ENCODE measurements at regions not wholly inside any gene's neighbourhood (a gene's known extent, or its start where the extent isn't known, plus 50 kb on each side); places are given as distances from the start of the nearest gene placed in this dataset.

- H3K36me3 Mint-ChIP-seq (ENCODE audit: insufficient read depth, unreplicated experiment) = no peaks in the 10 kb centered on the region
- intact Hi-C loops (cut with micrococcal nuclease) = no loop called here
- no peak for DNase-seq (ENCODE audit: unreplicated experiment)
- TF ChIP-seq, protein P1, sequence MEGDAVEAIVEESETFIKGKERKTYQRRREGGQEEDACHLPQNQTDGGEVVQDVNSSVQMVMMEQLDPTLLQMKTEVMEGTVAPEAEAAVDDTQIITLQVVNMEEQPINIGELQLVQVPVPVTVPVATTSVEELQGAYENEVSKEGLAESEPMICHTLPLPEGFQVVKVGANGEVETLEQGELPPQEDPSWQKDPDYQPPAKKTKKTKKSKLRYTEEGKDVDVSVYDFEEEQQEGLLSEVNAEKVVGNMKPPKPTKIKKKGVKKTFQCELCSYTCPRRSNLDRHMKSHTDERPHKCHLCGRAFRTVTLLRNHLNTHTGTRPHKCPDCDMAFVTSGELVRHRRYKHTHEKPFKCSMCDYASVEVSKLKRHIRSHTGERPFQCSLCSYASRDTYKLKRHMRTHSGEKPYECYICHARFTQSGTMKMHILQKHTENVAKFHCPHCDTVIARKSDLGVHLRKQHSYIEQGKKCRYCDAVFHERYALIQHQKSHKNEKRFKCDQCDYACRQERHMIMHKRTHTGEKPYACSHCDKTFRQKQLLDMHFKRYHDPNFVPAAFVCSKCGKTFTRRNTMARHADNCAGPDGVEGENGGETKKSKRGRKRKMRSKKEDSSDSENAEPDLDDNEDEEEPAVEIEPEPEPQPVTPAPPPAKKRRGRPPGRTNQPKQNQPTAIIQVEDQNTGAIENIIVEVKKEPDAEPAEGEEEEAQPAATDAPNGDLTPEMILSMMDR (IDR thresholded peaks at IDR 0.05; ENCODE audit: unreplicated experiment) = no peak
- CTCF ChIA-PET = interaction anchor here (0.8 kb wide), 1 partner anchor 552 kb away, joined by 4 read pairs; no protein-coding TSS in a partner anchor
- no peaks in the 10 kb centered on the region for H3K4me1 Mint-ChIP-seq (ENCODE audit: insufficient read depth, unreplicated experiment)
- POLR2A ChIA-PET = interaction anchor here (0.6 kb wide), 1 partner anchor 19 kb away, joined by 4 read pairs; no protein-coding TSS in a partner anchor
- no TSS peak for BruUV-seq (replicated peaks)
- no peak overlapping the region for H3K27ac Mint-ChIP-seq (ENCODE audit: low read depth, unreplicated experiment)
- no peaks in the 10 kb centered on the region for H3K9me3 Mint-ChIP-seq (ENCODE audit: unreplicated experiment)
- H3K27me3 Mint-ChIP-seq (ENCODE audit: insufficient read depth, unreplicated experiment) = no peaks in the 10 kb centered on the region
- no peak overlapping the region for H3K4me3 Mint-ChIP-seq (ENCODE audit: unreplicated experiment)
Observed at GRCh38 chr4:31130930-31131329, 410.8 kb downstream of the PCDH7 start.

DNA sequence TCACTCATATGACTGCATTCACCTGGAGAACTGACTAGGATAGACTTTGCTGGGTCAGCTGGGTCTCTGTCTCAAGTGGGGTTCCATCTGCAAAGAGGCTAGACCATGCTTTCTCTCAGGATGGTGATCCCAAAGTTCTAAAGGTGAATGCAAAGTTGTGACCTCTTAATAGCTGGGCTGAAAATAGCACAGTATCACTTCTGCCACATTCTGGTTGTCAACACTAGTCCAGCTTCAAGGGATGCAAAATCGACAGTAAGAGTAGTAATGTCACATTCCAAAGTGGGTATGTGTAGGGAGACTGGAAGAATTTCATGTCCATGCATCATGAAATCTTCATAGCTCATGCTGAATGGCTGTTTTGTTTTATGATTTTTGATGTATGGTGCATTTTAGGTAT lies 414.6 kb downstream of the PCDH7 start:
- no peaks in the 10 kb centered on the region for H3K9me3 Mint-ChIP-seq (ENCODE audit: unreplicated experiment)
- TF ChIP-seq, protein P1 (IDR thresholded peaks at IDR 0.05; ENCODE audit: unreplicated experiment) = no peak
- CTCF ChIA-PET = interaction anchor here (0.7 kb wide), 1 partner anchor 409 kb away, joined by 3 read pairs; no protein-coding TSS in a partner anchor
- POLR2A ChIA-PET = interaction anchor here (0.9 kb wide), 1 partner anchor 17 kb away, joined by 3 read pairs; no protein-coding TSS in a partner anchor
- H3K27me3 Mint-ChIP-seq (ENCODE audit: insufficient read depth, unreplicated experiment) = no peaks in the 10 kb centered on the region
- intact Hi-C loops (cut with micrococcal nuclease) = no loop called here
- no peak overlapping the region for H3K27ac Mint-ChIP-seq (ENCODE audit: low read depth, unreplicated experiment)
- no TSS peak for BruUV-seq (replicated peaks)
- no peaks in the 10 kb centered on the region for H3K4me1 Mint-ChIP-seq (ENCODE audit: insufficient read depth, unreplicated experiment)
- no peak overlapping the region for H3K4me3 Mint-ChIP-seq (ENCODE audit: unreplicated experiment)
- no peaks in the 10 kb centered on the region for H3K36me3 Mint-ChIP-seq (ENCODE audit: insufficient read depth, unreplicated experiment)
- DNase-seq (ENCODE audit: unreplicated experiment) = no peak

GRCh38 chr4:31139767-31140166 lies 419.6 kb downstream of the PCDH7 start:
- H3K9me3 Mint-ChIP-seq (ENCODE audit: unreplicated experiment) = no peaks in the 10 kb centered on the region
- H3K36me3 Mint-ChIP-seq (ENCODE audit: insufficient read depth, unreplicated experiment) = no peaks in the 10 kb centered on the region
- POLR2A ChIA-PET = interaction anchor here (0.6 kb wide), 1 partner anchor 1712 kb away, joined by 3 read pairs; no protein-coding TSS in a partner anchor
- intact Hi-C loops (cut with micrococcal nuclease) = no loop called here
- no peak overlapping the region for H3K27ac Mint-ChIP-seq (ENCODE audit: low read depth, unreplicated experiment)
- no peaks in the 10 kb centered on the region for H3K27me3 Mint-ChIP-seq (ENCODE audit: insufficient read depth, unreplicated experiment)
- CTCF ChIA-PET = interaction anchor here (0.6 kb wide), 1 partner anchor 222 kb away, joined by 4 read pairs; no protein-coding TSS in a partner anchor
- H3K4me3 Mint-ChIP-seq (ENCODE audit: unreplicated experiment) = no peak overlapping the region
- TF ChIP-seq, protein P1 (IDR thresholded peaks at IDR 0.05; ENCODE audit: unreplicated experiment) = no peak
- DNase-seq (ENCODE audit: unreplicated experiment) = no peak
- BruUV-seq (replicated peaks) = no TSS peak
- H3K4me1 Mint-ChIP-seq (ENCODE audit: insufficient read depth, unreplicated experiment) = no peaks in the 10 kb centered on the region

- TF ChIP-seq, protein P1 (IDR thresholded peaks at IDR 0.05; ENCODE audit: unreplicated experiment) = no peak
- no TSS peak for BruUV-seq (replicated peaks)
- POLR2A ChIA-PET = no interaction called here
- Mint-ChIP-seq H3K27ac (ENCODE audit: low read depth, unreplicated experiment) (no peak overlapping the region), H3K27me3 (ENCODE audit: insufficient read depth, unreplicated experiment) (no peaks in the 10 kb centered on the region), H3K4me1 (ENCODE audit: insufficient read depth, unreplicated experiment) (no peaks in the 10 kb centered on the region), H3K36me3 (ENCODE audit: insufficient read depth, unreplicated experiment) (no peaks in the 10 kb centered on the region), H3K4me3 (ENCODE audit: unreplicated experiment) (no peak overlapping the region), H3K9me3 (ENCODE audit: unreplicated experiment) (no peaks in the 10 kb centered on the region)
- no peak for DNase-seq (ENCODE audit: unreplicated experiment)
- CTCF ChIA-PET = interaction anchor here (0.6 kb wide), 1 partner anchor 10 kb away, joined by 3 read pairs; no protein-coding TSS in a partner anchor
- intact Hi-C loops (cut with micrococcal nuclease) = no loop called here
Observed at GRCh38 chr4:31141095-31141831, 421.1 kb downstream of the PCDH7 start.

Measured in MCF 10A (cell line).